NCI-H82 (cell line): ENCODE measurements at regions not wholly inside any gene's neighbourhood (a gene's known extent, or its start where the extent isn't known, plus 50 kb on each side); places are given as distances from the start of the nearest gene placed in this dataset.

Experiments
- DNase-seq: peaks from one replicate; lab custom pipeline; 2025; lab: John Stamatoyannopoulos, UW

DNA sequence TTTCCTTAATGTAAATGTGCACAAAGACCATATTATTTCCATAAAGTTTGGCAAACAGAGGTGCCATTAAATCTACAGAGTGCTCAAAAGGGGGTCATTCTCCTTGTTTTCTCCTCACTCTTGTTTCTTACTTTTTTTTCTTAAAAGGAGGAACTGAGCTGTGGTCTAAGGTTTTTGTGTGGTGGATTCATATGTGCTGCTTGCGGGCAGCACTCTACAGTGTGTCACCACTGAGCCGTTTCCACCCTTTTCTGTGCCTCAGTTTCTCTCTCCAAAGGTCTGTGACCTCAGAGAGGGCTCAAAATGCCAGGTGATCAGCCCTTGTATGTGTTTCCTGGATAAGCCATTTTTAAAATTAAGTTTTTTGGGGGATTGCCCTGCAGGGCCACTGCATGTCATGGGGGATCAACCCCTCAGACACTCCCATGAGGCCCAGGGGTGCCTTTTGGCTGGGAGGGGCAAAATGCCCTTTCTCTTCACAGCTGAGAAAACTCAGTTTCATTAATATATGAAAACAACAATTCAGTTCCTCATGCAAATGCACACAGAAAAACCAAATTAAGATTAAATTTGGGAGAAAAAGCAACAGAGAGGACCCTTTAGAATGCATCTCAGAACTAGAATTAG lies 56.9 kb upstream of the VOPP1 start:
- DNase-seq, result no peak

DNA sequence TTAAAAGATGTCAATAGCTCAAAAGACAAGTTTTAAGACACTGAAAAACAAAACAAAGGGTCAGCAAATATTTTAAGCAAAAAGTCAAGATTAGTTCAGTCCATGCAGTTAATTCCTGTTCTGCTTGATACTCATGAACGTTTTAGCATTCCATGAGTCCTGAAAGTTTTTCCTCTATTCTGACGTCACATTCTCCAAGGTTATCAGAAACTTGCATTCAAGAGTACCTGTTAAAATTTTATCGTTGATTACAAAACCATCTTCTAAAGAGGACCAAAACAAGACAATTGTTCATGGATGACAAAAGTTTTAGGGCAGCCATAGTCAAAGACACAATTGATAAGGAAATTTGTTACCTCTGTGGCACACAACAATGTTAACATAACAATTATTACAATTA lies 52.5 kb upstream of the VOPP1 start:
- DNase-seq, result no peak

- DNase-seq, result no peak
Observed at GRCh38 chr7:55623617-55624016, 51.3 kb upstream of the VOPP1 start.

GRCh38 chr7:55622241-55622640 lies 49.9 kb upstream of the VOPP1 start:
- DNase-seq, result peak; percentile 4
